ENCODE measurements at regions not wholly inside any gene's neighbourhood (a gene's known extent, or its start where the extent isn't known, plus 50 kb on each side); places are given as distances from the start of the nearest gene placed in this dataset.

GRCh38 chr13:105608104-105608503 is 927.4 kb downstream of the EFNB2 start:
- TF ChIP-seq POLR2AphosphoS5 (IDR thresholded peaks at IDR 0.05) (no peak), POLR2A (IDR thresholded peaks at IDR 0.05) (no peak), CTCF (IDR thresholded peaks at IDR 0.05) (no peak)
- no peaks in the 10 kb centered on the region for H3K9me3 ChIP-seq
- H3K27me3 ChIP-seq, result no peaks in the 10 kb centered on the region
- H3K27ac ChIP-seq, result no peak overlapping the region
- no peak overlapping the region for H3K4me3 ChIP-seq
- DNase-seq (ENCODE audit: low spot score in 2 of 2), result no peak
- H3K4me1 ChIP-seq, result no peaks in the 10 kb centered on the region
- intact Hi-C loops (cut with DNase I; ENCODE audit: low total_unique reads), result no loop called here
- H3K36me3 ChIP-seq, result no peaks in the 10 kb centered on the region

GRCh38 chr13:105607426-105607825 is 928.0 kb downstream of the EFNB2 start:
- intact Hi-C loops (cut with DNase I; ENCODE audit: low total_unique reads), result no loop called here
- TF ChIP-seq CTCF (IDR thresholded peaks at IDR 0.05), result no peak
- TF ChIP-seq POLR2AphosphoS5 (IDR thresholded peaks at IDR 0.05), result no peak
- no peak for TF ChIP-seq POLR2A (IDR thresholded peaks at IDR 0.05)
- Histone ChIP-seq H3K27ac (no peak overlapping the region), H3K4me3 (no peak overlapping the region), H3K9me3 (no peaks in the 10 kb centered on the region), H3K36me3 (no peaks in the 10 kb centered on the region), H3K27me3 (no peaks in the 10 kb centered on the region), H3K4me1 (no peaks in the 10 kb centered on the region)
- no peak for DNase-seq (ENCODE audit: low spot score in 2 of 2)

- Histone ChIP-seq H3K4me1 (no peaks in the 10 kb centered on the region), H3K4me3 (no peak overlapping the region), H3K27me3 (no peaks in the 10 kb centered on the region), H3K36me3 (no peaks in the 10 kb centered on the region), H3K27ac (no peak overlapping the region), H3K9me3 (no peaks in the 10 kb centered on the region)
- no peak for DNase-seq (ENCODE audit: low spot score in 2 of 2)
- TF ChIP-seq CTCF (IDR thresholded peaks at IDR 0.05) (no peak), POLR2AphosphoS5 (IDR thresholded peaks at IDR 0.05) (no peak), POLR2A (IDR thresholded peaks at IDR 0.05) (no peak)
- intact Hi-C loops (cut with DNase I; ENCODE audit: low total_unique reads), result no loop called here
Observed at GRCh38 chr13:105607016-105607415, 928.4 kb downstream of the EFNB2 start.

GRCh38 chr13:105602956-105603670 is 932.3 kb downstream of the EFNB2 start:
- TF ChIP-seq POLR2A (IDR thresholded peaks at IDR 0.05) (no peak), CTCF (IDR thresholded peaks at IDR 0.05) (no peak), POLR2AphosphoS5 (IDR thresholded peaks at IDR 0.05) (no peak)
- H3K9me3 ChIP-seq, result no peaks in the 10 kb centered on the region
- H3K27ac ChIP-seq, result no peak overlapping the region
- intact Hi-C loops (cut with DNase I; ENCODE audit: low total_unique reads), result no loop called here
- DNase-seq (ENCODE audit: low spot score in 2 of 2), result no peak
- no peaks in the 10 kb centered on the region for H3K4me1 ChIP-seq
- H3K36me3 ChIP-seq, result no peaks in the 10 kb centered on the region
- H3K4me3 ChIP-seq, result no peak overlapping the region
- H3K27me3 ChIP-seq, result no peaks in the 10 kb centered on the region

GRCh38 chr13:105599477-105600037 is 935.9 kb downstream of the EFNB2 start:
- intact Hi-C loops (cut with DNase I; ENCODE audit: low total_unique reads), result no loop called here
- H3K9me3 ChIP-seq, result no peaks in the 10 kb centered on the region

More at GRCh38 chr13:105599477-105600037, 935.9 kb downstream of the EFNB2 start:
- TF ChIP-seq POLR2A (IDR thresholded peaks at IDR 0.05) (no peak), POLR2AphosphoS5 (IDR thresholded peaks at IDR 0.05) (no peak), CTCF (IDR thresholded peaks at IDR 0.05) (no peak)
- Histone ChIP-seq H3K27me3 (no peaks in the 10 kb centered on the region), H3K36me3 (no peaks in the 10 kb centered on the region), H3K4me3 (no peak overlapping the region), H3K27ac (no peak overlapping the region), H3K4me1 (no peaks in the 10 kb centered on the region)
- no peak for DNase-seq (ENCODE audit: low spot score in 2 of 2)

Measured in breast epithelium (tissue), 4 donors.